A673 (cell line): ENCODE measurements at regions not wholly inside any gene's neighbourhood (a gene's known extent, or its start where the extent isn't known, plus 50 kb on each side); places are given as distances from the start of the nearest gene placed in this dataset.

Experiments
- BruUV-seq: library from RNA; stranded (reverse); fragments of 400-500 nt; replicated peaks from 2 replicates; lab custom pipeline; 2021; lab: Mats Ljungman, UMichigan
- CTCF ChIA-PET: fragments of 300-600 bp; sonication (Branson Sonifier 250); formaldehyde crosslinking; loops from one replicate; lab custom pipeline; 2022; ENCODE audit warnings: antibody characterized with exemption; lab: Charles Lee
- POLR2A ChIA-PET: fragments of 300-600 bp; sonication (Branson Sonifier 250); formaldehyde crosslinking; loops from one replicate; lab custom pipeline; 2022; ENCODE audit warnings: antibody characterized with exemption; ENCODE audit not compliant: low non-redundant PET; lab: Charles Lee
- DNase-seq: peaks from one replicate; pipeline ENCODE4 v3.0.0-alpha.2; 2015; ENCODE audit warnings: low spot score
- H3K27ac ChIP-seq: fragments of 200-600 bp; sonication (generic); 2 replicates; pipeline ENCODE4 v1.5.1; 2016; ENCODE audit warnings: mixed run types, low read depth, mild to moderate bottlenecking, mixed read lengths, antibody characterized with exemption, low read length; ENCODE audit not compliant: poor library complexity, severe bottlenecking
- H3K27me3 ChIP-seq: fragments of 200-600 bp; sonication (generic); replicated peaks from 2 replicates; pipeline ENCODE4 v1.6.1; 2017; ENCODE audit warnings: mixed run types, low read depth, mild to moderate bottlenecking, mixed read lengths, antibody characterized with exemption, low read length; ENCODE audit not compliant: insufficient read depth, poor library complexity
- H3K36me3 ChIP-seq: fragments of 200-600 bp; sonication (generic); 2 replicates; pipeline ENCODE4 v1.6.1; 2016; ENCODE audit warnings: mixed run types, mild to moderate bottlenecking, mixed read lengths, antibody characterized with exemption, low read length; ENCODE audit not compliant: insufficient read depth, poor library complexity, severe bottlenecking
- H3K4me1 ChIP-seq: fragments of 200-600 bp; sonication (generic); 2 replicates; pipeline ENCODE4 v1.6.1; 2017; ENCODE audit warnings: mixed run types, mild to moderate bottlenecking, mixed read lengths, antibody characterized with exemption, low read length; ENCODE audit not compliant: insufficient read depth, poor library complexity, severe bottlenecking
- H3K4me3 ChIP-seq: fragments of 200-600 bp; sonication (generic); 2 replicates; pipeline ENCODE4 v1.5.1; 2016; ENCODE audit warnings: low read depth, mixed run types, mild to moderate bottlenecking, mixed read lengths, low read length; ENCODE audit not compliant: poor library complexity, severe bottlenecking
- H3K9me3 ChIP-seq: fragments of 200-600 bp; sonication (generic); 2 replicates; pipeline ENCODE4 v1.6.1; 2016; ENCODE audit warnings: mixed run types, low read depth, mild to moderate bottlenecking, mixed read lengths, antibody characterized with exemption, low read length; ENCODE audit not compliant: poor library complexity, severe bottlenecking
- CTCF ChIP-seq: fragments of 300-800, 200-600 bp; sonication (generic); conservative IDR thresholded peaks from 2 replicates; pipeline ENCODE4 v1.5.1; 2017; ENCODE audit warnings: low read depth, mild to moderate bottlenecking, antibody characterized with exemption, low read length, moderate library complexity, mixed read lengths
- EZH2 ChIP-seq: fragments of 200-600 bp; sonication (generic); IDR thresholded peaks from 2 replicates; pipeline ENCODE4 v1.6.1; 2017; ENCODE audit warnings: borderline replicate concordance, low read depth, mild to moderate bottlenecking, mixed read lengths, antibody characterized with exemption, low read length; ENCODE audit not compliant: poor library complexity, severe bottlenecking
- intact Hi-C: fragments of 100-400 bp; cut with micrococcal nuclease; formaldehyde crosslinking; loops from one replicate; pipeline ENCODE4 v1.10.0; 2022; ENCODE audit not compliant: unreplicated experiment

GRCh38 chr6:19391926-19392325 lies 445.2 kb upstream of the ID4 start:
- TF ChIP-seq CTCF, result no peak
- TF ChIP-seq EZH2, result no peak
- intact Hi-C loops, result no loop called here
- H3K4me3 ChIP-seq, result no peak overlapping the region
- no peak for DNase-seq
- no peaks in the 10 kb centered on the region for H3K4me1 ChIP-seq
- no peaks in the 10 kb centered on the region for H3K36me3 ChIP-seq
- ChIA-PET CTCF (no interaction called here), POLR2A (no interaction called here)
- BruUV-seq, result no TSS peak
- no peak overlapping the region for H3K27ac ChIP-seq
- H3K9me3 ChIP-seq, result no peaks in the 10 kb centered on the region
- H3K27me3 ChIP-seq, result no peaks in the 10 kb centered on the region

DNA sequence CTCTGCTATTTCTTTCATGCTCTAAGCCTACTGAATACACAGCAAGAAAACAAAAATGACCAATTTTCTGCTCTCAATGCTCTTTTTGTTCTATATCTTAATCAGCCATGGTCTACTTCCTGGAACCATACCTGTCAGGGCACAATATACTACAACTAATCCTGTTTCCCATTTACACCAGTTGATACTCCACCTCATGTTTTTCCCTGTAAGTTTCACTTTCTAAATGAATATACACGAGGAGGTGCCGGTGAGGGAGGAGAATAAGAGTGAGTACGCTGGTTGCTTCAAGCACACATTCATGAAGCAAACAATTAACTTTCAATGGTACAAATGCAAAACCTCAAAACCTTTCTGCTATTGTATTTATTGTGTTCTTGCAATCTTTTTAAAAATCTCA lies 443.1 kb upstream of the ID4 start:
- ChIA-PET CTCF (no interaction called here), POLR2A (no interaction called here)
- intact Hi-C loops, result no loop called here
- Histone ChIP-seq H3K4me3 (no peak overlapping the region), H3K27ac (no peak overlapping the region), H3K36me3 (no peaks in the 10 kb centered on the region), H3K4me1 (no peaks in the 10 kb centered on the region), H3K27me3 (no peaks in the 10 kb centered on the region), H3K9me3 (no peaks in the 10 kb centered on the region)
- TF ChIP-seq CTCF, result no peak
- no peak for TF ChIP-seq EZH2
- no peak for DNase-seq
- BruUV-seq, result no TSS peak

- no peak for DNase-seq
- BruUV-seq, result no TSS peak
- CTCF ChIA-PET, result no interaction called here
- no peaks in the 10 kb centered on the region for H3K4me1 ChIP-seq
- POLR2A ChIA-PET, result no interaction called here
- no peaks in the 10 kb centered on the region for H3K27me3 ChIP-seq
- no peaks in the 10 kb centered on the region for H3K36me3 ChIP-seq
- H3K27ac ChIP-seq, result no peak overlapping the region
- intact Hi-C loops, result no loop called here
- TF ChIP-seq EZH2 (no peak), CTCF (no peak)
- no peaks in the 10 kb centered on the region for H3K9me3 ChIP-seq
- no peak overlapping the region for H3K4me3 ChIP-seq
Observed at GRCh38 chr6:19394687-19395086, 442.5 kb upstream of the ID4 start.
